ENCODE measurements at regions not wholly inside any gene's neighbourhood (a gene's known extent, or its start where the extent isn't known, plus 50 kb on each side); places are given as distances from the start of the nearest gene placed in this dataset.
"Not testable (repeated sequence)": the region's sequence is repeated elsewhere in the genome, so short reads cannot be mapped to it uniquely, and the experiment has no call there.

DNA sequence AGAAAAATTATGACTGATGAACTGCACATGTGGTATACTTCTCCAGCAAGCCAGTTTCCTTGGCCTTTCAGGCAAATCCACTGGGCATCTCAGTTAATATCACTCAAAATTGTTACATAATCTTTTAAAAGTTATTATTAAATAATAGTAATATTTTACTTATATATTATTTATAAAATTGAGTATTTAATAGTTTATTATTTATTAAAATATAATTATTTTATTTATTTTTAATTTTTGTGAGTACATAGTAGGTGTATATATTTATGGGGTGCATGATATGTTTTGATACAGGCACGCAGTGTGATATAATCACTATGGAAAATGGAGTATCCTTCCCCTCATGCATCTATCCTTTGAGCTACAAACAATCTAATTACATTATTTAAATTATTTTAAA is 384.1 kb upstream of the LRFN5 start:
- no peak overlapping the region for H3K27ac ChIP-seq (ENCODE audit: low read depth, low read length)
- no peak overlapping the region for H3K9ac ChIP-seq (ENCODE audit: low read depth, low read length)
- no peaks in the 10 kb centered on the region for H3K36me3 ChIP-seq (ENCODE audit: control insufficient read depth, insufficient read depth, low read length)
- no peak overlapping the region for H3K4me3 ChIP-seq (ENCODE audit: low read depth, low read length)
- no peaks in the 10 kb centered on the region for H3K27me3 ChIP-seq (ENCODE audit: control insufficient read depth, insufficient read depth, low read length)
- H3K4me1 ChIP-seq (ENCODE audit: control insufficient read depth, insufficient read depth, low read length), result no peaks in the 10 kb centered on the region
- H3K9me3 ChIP-seq (ENCODE audit: control insufficient read depth, insufficient read depth, low read length), result no peaks in the 10 kb centered on the region

- not testable (repeated sequence) for H3K36me3 ChIP-seq (ENCODE audit: control insufficient read depth, insufficient read depth, low read length); H3K27ac ChIP-seq (ENCODE audit: low read depth, low read length); H3K9me3 ChIP-seq (ENCODE audit: control insufficient read depth, insufficient read depth, low read length); H3K27me3 ChIP-seq (ENCODE audit: control insufficient read depth, insufficient read depth, low read length); H3K4me1 ChIP-seq (ENCODE audit: control insufficient read depth, insufficient read depth, low read length); H3K4me3 ChIP-seq (ENCODE audit: low read depth, low read length); H3K9ac ChIP-seq (ENCODE audit: low read depth, low read length)
These were observed 391.7 kb upstream of the LRFN5 start for GRCh38 chr14:41214978-41215377.

DNA sequence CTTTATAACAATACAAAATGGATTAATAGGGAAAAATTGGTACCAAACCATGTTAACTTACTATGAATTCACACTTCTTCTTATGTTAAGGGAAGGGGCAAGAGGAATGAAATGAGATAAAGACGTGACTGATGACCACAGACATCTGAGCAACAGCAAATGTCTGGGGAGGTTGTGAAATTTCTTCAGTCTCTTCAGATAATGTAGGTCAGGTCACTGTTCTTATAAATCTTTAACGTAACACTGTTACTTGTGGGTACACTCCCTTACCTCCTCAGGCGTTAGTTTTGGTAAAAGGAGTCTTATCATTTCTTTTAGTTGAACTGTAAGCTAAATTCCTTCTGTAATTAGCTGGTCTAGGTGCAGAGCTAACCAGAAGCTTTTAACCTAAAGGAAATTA is 405.0 kb upstream of the LRFN5 start:
- Histone ChIP-seq H3K9me3 (ENCODE audit: control insufficient read depth, insufficient read depth, low read length) (no peaks in the 10 kb centered on the region), H3K4me3 (ENCODE audit: low read depth, low read length) (no peak overlapping the region), H3K4me1 (ENCODE audit: control insufficient read depth, insufficient read depth, low read length) (peaks cover 10% of the 10 kb centered on the region), H3K36me3 (ENCODE audit: control insufficient read depth, insufficient read depth, low read length) (no peaks in the 10 kb centered on the region), H3K27me3 (ENCODE audit: control insufficient read depth, insufficient read depth, low read length) (peaks cover 45% of the 10 kb centered on the region), H3K9ac (ENCODE audit: low read depth, low read length) (no peak overlapping the region), H3K27ac (ENCODE audit: low read depth, low read length) (no peak overlapping the region)

DNA sequence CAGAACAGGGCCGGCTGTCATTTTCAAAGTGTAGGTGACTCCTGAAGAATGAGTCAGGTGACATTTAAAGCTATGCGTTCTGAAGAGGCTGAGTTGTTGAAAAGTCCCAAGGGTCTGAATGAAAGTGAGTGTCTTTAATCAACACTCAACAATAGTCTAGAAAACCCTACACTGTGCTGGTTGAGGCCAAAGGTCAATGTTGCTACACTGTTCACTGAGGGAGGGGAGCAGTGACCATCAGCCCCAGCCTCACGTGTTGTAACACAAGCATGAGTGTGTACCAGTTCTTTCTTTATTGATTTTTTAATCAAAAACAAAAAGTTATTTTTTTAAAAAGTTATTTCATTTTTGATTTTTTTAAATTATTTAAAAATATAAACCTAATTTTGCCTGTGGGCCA is 418.8 kb upstream of the LRFN5 start:
- Histone ChIP-seq H3K9me3 (ENCODE audit: control insufficient read depth, insufficient read depth, low read length) (no peaks in the 10 kb centered on the region), H3K4me1 (ENCODE audit: control insufficient read depth, insufficient read depth, low read length) (no peaks in the 10 kb centered on the region), H3K27me3 (ENCODE audit: control insufficient read depth, insufficient read depth, low read length) (no peaks in the 10 kb centered on the region), H3K36me3 (ENCODE audit: control insufficient read depth, insufficient read depth, low read length) (no peaks in the 10 kb centered on the region), H3K27ac (ENCODE audit: low read depth, low read length) (no peak overlapping the region), H3K4me3 (ENCODE audit: low read depth, low read length) (no peak overlapping the region), H3K9ac (ENCODE audit: low read depth, low read length) (no peak overlapping the region)

DNA sequence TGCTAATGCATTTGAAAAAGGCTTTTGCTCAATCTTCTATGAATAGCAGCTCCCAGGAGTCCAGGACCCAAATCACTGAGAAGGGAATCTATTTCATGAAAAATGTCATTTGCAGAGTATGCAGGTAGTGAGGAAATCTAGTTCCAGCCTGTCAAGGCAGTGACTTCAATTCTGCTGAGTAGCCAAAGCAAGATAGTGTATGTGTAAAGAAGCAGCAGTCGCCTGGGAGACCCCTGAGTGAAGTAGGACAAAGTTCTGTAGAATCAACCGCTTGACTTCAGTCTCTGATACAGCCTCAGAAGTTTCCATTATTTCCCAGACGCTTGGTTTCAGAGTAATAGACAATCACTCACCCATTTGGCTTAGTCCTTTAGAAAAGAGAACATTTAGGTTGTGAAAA is 435.6 kb upstream of the LRFN5 start:
- no peaks in the 10 kb centered on the region for H3K27me3 ChIP-seq (ENCODE audit: control insufficient read depth, insufficient read depth, low read length)
- no peaks in the 10 kb centered on the region for H3K4me1 ChIP-seq (ENCODE audit: control insufficient read depth, insufficient read depth, low read length)
- H3K4me3 ChIP-seq (ENCODE audit: low read depth, low read length), result no peak overlapping the region
- no peaks in the 10 kb centered on the region for H3K36me3 ChIP-seq (ENCODE audit: control insufficient read depth, insufficient read depth, low read length)
- H3K27ac ChIP-seq (ENCODE audit: low read depth, low read length), result no peak overlapping the region
- H3K9ac ChIP-seq (ENCODE audit: low read depth, low read length), result no peak overlapping the region
- no peaks in the 10 kb centered on the region for H3K9me3 ChIP-seq (ENCODE audit: control insufficient read depth, insufficient read depth, low read length)

DNA sequence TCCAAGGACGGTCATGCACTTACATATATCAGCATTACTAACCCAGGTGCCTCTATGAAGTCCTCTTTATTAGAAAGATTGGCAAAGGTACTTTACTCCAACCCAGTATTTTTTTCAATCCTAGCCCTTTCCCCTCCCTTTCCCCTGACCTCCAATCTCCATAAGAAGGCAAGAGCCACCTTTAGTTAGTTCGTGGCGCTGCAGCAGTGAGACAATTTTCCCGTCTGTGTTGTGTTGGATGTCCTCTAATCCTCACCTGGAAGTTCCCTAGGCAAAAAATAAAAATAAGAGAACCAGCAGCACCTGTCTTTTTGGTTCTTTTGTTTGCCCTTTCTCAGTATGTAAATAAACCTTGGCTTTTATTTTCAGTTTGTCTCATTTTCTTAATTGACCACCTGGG is 439.6 kb upstream of the LRFN5 start:
- no peak overlapping the region for H3K4me3 ChIP-seq (ENCODE audit: low read depth, low read length)

GRCh38 chr14:41154143-41154807 is 452.4 kb upstream of the LRFN5 start:
- Histone ChIP-seq H3K27ac (ENCODE audit: low read depth, low read length) (no peak overlapping the region), H3K9me3 (ENCODE audit: control insufficient read depth, insufficient read depth, low read length) (no peaks in the 10 kb centered on the region), H3K4me1 (ENCODE audit: control insufficient read depth, insufficient read depth, low read length) (no peaks in the 10 kb centered on the region), H3K36me3 (ENCODE audit: control insufficient read depth, insufficient read depth, low read length) (no peaks in the 10 kb centered on the region), H3K4me3 (ENCODE audit: low read depth, low read length) (no peak overlapping the region), H3K27me3 (ENCODE audit: control insufficient read depth, insufficient read depth, low read length) (no peaks in the 10 kb centered on the region), H3K9ac (ENCODE audit: low read depth, low read length) (no peak overlapping the region)

More for the DNA sequence above, 439.6 kb upstream of the LRFN5 start:
- no peak overlapping the region for H3K27ac ChIP-seq (ENCODE audit: low read depth, low read length)
- no peaks in the 10 kb centered on the region for H3K36me3 ChIP-seq (ENCODE audit: control insufficient read depth, insufficient read depth, low read length)
- no peaks in the 10 kb centered on the region for H3K4me1 ChIP-seq (ENCODE audit: control insufficient read depth, insufficient read depth, low read length)
- H3K9ac ChIP-seq (ENCODE audit: low read depth, low read length), result no peak overlapping the region
- H3K27me3 ChIP-seq (ENCODE audit: control insufficient read depth, insufficient read depth, low read length), result no peaks in the 10 kb centered on the region
- H3K9me3 ChIP-seq (ENCODE audit: control insufficient read depth, insufficient read depth, low read length), result no peaks in the 10 kb centered on the region

- H3K4me1 ChIP-seq (ENCODE audit: control insufficient read depth, insufficient read depth, low read length), result no peaks in the 10 kb centered on the region
- H3K27ac ChIP-seq (ENCODE audit: low read depth, low read length), result no peak overlapping the region
- H3K4me3 ChIP-seq (ENCODE audit: low read depth, low read length), result no peak overlapping the region
- H3K9me3 ChIP-seq (ENCODE audit: control insufficient read depth, insufficient read depth, low read length), result no peaks in the 10 kb centered on the region
- H3K27me3 ChIP-seq (ENCODE audit: control insufficient read depth, insufficient read depth, low read length), result no peaks in the 10 kb centered on the region
- no peaks in the 10 kb centered on the region for H3K36me3 ChIP-seq (ENCODE audit: control insufficient read depth, insufficient read depth, low read length)
- no peak overlapping the region for H3K9ac ChIP-seq (ENCODE audit: low read depth, low read length)
These were observed 460.3 kb upstream of the LRFN5 start for GRCh38 chr14:41146391-41146790.

DNA sequence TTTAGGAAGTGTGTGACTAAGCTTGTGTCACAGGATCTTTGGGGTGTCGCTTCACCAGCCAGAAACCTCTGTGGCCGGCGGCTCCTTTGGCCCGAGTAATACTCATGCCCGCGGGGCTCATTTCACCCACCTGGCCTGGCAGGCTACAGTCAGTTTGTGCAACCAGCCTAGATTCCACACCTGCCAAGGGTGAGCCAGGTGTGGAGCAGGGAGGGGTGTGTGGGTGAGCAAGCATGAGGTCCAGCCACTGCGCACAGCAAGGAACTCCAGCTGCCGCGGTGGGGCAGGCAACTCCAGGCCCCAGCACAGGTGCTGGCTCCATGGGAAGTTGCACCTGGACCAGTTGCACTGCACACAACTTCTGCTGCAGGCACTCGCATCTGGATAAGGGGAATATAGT is 462.3 kb upstream of the LRFN5 start:
- H3K4me3 ChIP-seq (ENCODE audit: low read depth, low read length), result no peak overlapping the region
- H3K36me3 ChIP-seq (ENCODE audit: control insufficient read depth, insufficient read depth, low read length), result no peaks in the 10 kb centered on the region
- no peak overlapping the region for H3K9ac ChIP-seq (ENCODE audit: low read depth, low read length)
- no peaks in the 10 kb centered on the region for H3K9me3 ChIP-seq (ENCODE audit: control insufficient read depth, insufficient read depth, low read length)
- H3K27me3 ChIP-seq (ENCODE audit: control insufficient read depth, insufficient read depth, low read length), result no peaks in the 10 kb centered on the region
- no peaks in the 10 kb centered on the region for H3K4me1 ChIP-seq (ENCODE audit: control insufficient read depth, insufficient read depth, low read length)
- no peak overlapping the region for H3K27ac ChIP-seq (ENCODE audit: low read depth, low read length)

DNA sequence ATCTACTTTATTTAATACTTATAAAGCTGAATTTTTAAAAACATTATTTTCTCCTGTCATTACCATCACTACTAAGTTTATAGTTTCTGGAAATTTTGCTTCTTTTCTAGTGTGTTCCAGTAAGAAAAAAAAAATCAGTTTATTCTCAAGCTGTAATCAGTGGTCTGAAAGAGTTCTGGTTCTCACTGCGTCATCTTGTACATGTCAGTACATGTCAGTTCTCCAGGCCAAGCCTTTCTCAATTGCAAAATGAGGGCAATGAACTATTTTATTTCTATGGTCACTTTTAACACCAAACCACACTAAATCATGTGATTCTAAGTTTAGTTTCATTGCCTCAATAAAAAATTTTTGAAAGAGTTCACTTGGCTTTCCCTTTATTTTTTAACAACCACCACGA is 468.9 kb upstream of the LRFN5 start:
- Histone ChIP-seq H3K4me1 (ENCODE audit: control insufficient read depth, insufficient read depth, low read length) (peaks cover 8% of the 10 kb centered on the region), H3K9me3 (ENCODE audit: control insufficient read depth, insufficient read depth, low read length) (no peaks in the 10 kb centered on the region), H3K9ac (ENCODE audit: low read depth, low read length) (no peak overlapping the region), H3K36me3 (ENCODE audit: control insufficient read depth, insufficient read depth, low read length) (no peaks in the 10 kb centered on the region), H3K27me3 (ENCODE audit: control insufficient read depth, insufficient read depth, low read length) (no peaks in the 10 kb centered on the region), H3K27ac (ENCODE audit: low read depth, low read length) (no peak overlapping the region), H3K4me3 (ENCODE audit: low read depth, low read length) (no peak overlapping the region)

DNA sequence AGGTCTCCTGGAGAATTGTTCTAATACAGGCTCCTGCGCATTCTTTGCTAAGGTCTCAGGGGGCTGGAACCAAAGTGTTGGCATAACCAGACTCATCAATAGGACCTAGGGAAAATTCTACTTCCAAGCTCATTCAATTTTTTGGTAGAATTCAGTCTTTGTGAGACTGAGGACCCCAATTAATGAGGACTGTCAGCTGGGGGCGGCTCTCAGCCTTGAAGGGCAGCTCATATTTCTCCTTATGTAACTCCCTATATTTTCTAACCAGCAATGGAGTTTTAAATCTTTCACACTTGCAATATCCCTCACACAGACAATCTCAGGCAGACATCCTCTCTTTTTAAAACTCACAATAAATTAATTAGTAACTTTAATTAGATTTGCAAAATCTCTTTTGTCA is 476.4 kb upstream of the LRFN5 start:
- no peak overlapping the region for H3K27ac ChIP-seq (ENCODE audit: low read depth, low read length)
- H3K4me3 ChIP-seq (ENCODE audit: low read depth, low read length), result no peak overlapping the region
- no peaks in the 10 kb centered on the region for H3K36me3 ChIP-seq (ENCODE audit: control insufficient read depth, insufficient read depth, low read length)
- H3K9ac ChIP-seq (ENCODE audit: low read depth, low read length), result no peak overlapping the region
- no peaks in the 10 kb centered on the region for H3K27me3 ChIP-seq (ENCODE audit: control insufficient read depth, insufficient read depth, low read length)
- H3K9me3 ChIP-seq (ENCODE audit: control insufficient read depth, insufficient read depth, low read length), result no peaks in the 10 kb centered on the region
- no peaks in the 10 kb centered on the region for H3K4me1 ChIP-seq (ENCODE audit: control insufficient read depth, insufficient read depth, low read length)

- H3K9ac ChIP-seq (ENCODE audit: low read depth, low read length), result no peak overlapping the region
- no peaks in the 10 kb centered on the region for H3K4me1 ChIP-seq (ENCODE audit: control insufficient read depth, insufficient read depth, low read length)
- H3K36me3 ChIP-seq (ENCODE audit: control insufficient read depth, insufficient read depth, low read length), result no peaks in the 10 kb centered on the region
- H3K9me3 ChIP-seq (ENCODE audit: control insufficient read depth, insufficient read depth, low read length), result no peaks in the 10 kb centered on the region
- no peaks in the 10 kb centered on the region for H3K27me3 ChIP-seq (ENCODE audit: control insufficient read depth, insufficient read depth, low read length)
- no peak overlapping the region for H3K4me3 ChIP-seq (ENCODE audit: low read depth, low read length)
- no peak overlapping the region for H3K27ac ChIP-seq (ENCODE audit: low read depth, low read length)
These were observed 486.3 kb upstream of the LRFN5 start for GRCh38 chr14:41120402-41120801.

All from HUES48 (cell line).